Neural progenitor cell (in vitro differentiated cells): ENCODE measurements at regions not wholly inside any gene's neighbourhood (a gene's known extent, or its start where the extent isn't known, plus 50 kb on each side); places are given as distances from the start of the nearest gene placed in this dataset.

Source experiments
- DNase-seq: peaks from one replicate; pipeline ENCODE4 v3.0.0-alpha.2; 2016; ENCODE audit warnings: low spot score
- H2AFZ ChIP-seq: fragments of 200-600 bp; sonication (generic); replicated peaks from 2 replicates; pipeline ENCODE4 v1.6.1; 2016; ENCODE audit warnings: antibody characterized with exemption
- H3F3A ChIP-seq: fragments of 200-600 bp; sonication (generic); 2 replicates; pipeline ENCODE4 v1.6.1; 2016; ENCODE audit warnings: antibody characterized with exemption, low read depth
- H3K27ac ChIP-seq: fragments of 200-600 bp; sonication (generic); 2 replicates; pipeline ENCODE4 v1.5.1; 2016; ENCODE audit warnings: mild to moderate bottlenecking
- H3K27me3 ChIP-seq: fragments of 200-600 bp; sonication (generic); 2 replicates; pipeline ENCODE4 v1.6.1; 2016; ENCODE audit warnings: mild to moderate bottlenecking, moderate library complexity
- H3K36me3 ChIP-seq: fragments of 200-600 bp; sonication (generic); 2 replicates; pipeline ENCODE4 v1.5.1; 2016
- H3K4me1 ChIP-seq: fragments of 200-600 bp; sonication (generic); 2 replicates; pipeline ENCODE4 v1.6.1; 2016; ENCODE audit warnings: mixed run types
- H3K4me2 ChIP-seq: fragments of 200-600 bp; sonication (generic); 2 replicates; pipeline ENCODE4 v1.6.1; 2016
- H3K4me3 ChIP-seq: fragments of 200-600 bp; sonication (generic); 2 replicates; pipeline ENCODE4 v1.5.1; 2016
- H3K79me2 ChIP-seq: fragments of 200-600 bp; sonication (generic); 2 replicates; pipeline ENCODE4 v1.6.1; 2016; ENCODE audit warnings: low read depth
- H3K9ac ChIP-seq: fragments of 200-600 bp; sonication (generic); 2 replicates; pipeline ENCODE4 v1.6.1; 2016
- H3K9me3 ChIP-seq: fragments of 200-600 bp; sonication (generic); 2 replicates; pipeline ENCODE4 v1.5.1; 2016; ENCODE audit warnings: low read depth
- H4K20me1 ChIP-seq: fragments of 200-600 bp; sonication (generic); 2 replicates; pipeline ENCODE4 v1.6.1; 2016; ENCODE audit warnings: low read depth
- H3K27ac Mint-ChIP-seq: 3 replicates; pipeline ENCODE4 v1.8.0; 2021; ENCODE audit warnings: mixed read lengths
- H3K27me3 Mint-ChIP-seq: 2 replicates; pipeline ENCODE4 v1.8.0; 2022; ENCODE audit warnings: low read depth, mild to moderate bottlenecking, inconsistent platforms, moderate library complexity, mixed read lengths; ENCODE audit not compliant: insufficient read depth
- H3K36me3 Mint-ChIP-seq: 3 replicates; pipeline ENCODE4 v1.8.0; 2021; ENCODE audit warnings: mixed read lengths
- H3K4me1 Mint-ChIP-seq: 3 replicates; pipeline ENCODE4 v1.8.0; 2021; ENCODE audit warnings: mixed read lengths
- H3K4me3 Mint-ChIP-seq: 3 replicates; pipeline ENCODE4 v1.8.0; 2021; ENCODE audit warnings: mild to moderate bottlenecking, moderate library complexity, mixed read lengths
- H3K9me3 Mint-ChIP-seq: 3 replicates; pipeline ENCODE4 v1.8.0; 2020; ENCODE audit warnings: mixed read lengths
- CTCF ChIP-seq: fragments of 200-600 bp; sonication (generic); IDR thresholded peaks from 2 replicates; pipeline ENCODE4 v1.5.1; 2017; ENCODE audit warnings: antibody characterized with exemption, mild to moderate bottlenecking
- EZH2 ChIP-seq: fragments of 200-600 bp; sonication (generic); IDR thresholded peaks from 2 replicates; pipeline ENCODE4 v1.6.1; 2017; ENCODE audit warnings: antibody characterized with exemption, mild to moderate bottlenecking, moderate library complexity
- EZH2phosphoT487 ChIP-seq: fragments of 200-600 bp; sonication (generic); IDR thresholded peaks from 2 replicates; pipeline ENCODE4 v1.6.1; 2017; ENCODE audit warnings: antibody characterized with exemption

DNA sequence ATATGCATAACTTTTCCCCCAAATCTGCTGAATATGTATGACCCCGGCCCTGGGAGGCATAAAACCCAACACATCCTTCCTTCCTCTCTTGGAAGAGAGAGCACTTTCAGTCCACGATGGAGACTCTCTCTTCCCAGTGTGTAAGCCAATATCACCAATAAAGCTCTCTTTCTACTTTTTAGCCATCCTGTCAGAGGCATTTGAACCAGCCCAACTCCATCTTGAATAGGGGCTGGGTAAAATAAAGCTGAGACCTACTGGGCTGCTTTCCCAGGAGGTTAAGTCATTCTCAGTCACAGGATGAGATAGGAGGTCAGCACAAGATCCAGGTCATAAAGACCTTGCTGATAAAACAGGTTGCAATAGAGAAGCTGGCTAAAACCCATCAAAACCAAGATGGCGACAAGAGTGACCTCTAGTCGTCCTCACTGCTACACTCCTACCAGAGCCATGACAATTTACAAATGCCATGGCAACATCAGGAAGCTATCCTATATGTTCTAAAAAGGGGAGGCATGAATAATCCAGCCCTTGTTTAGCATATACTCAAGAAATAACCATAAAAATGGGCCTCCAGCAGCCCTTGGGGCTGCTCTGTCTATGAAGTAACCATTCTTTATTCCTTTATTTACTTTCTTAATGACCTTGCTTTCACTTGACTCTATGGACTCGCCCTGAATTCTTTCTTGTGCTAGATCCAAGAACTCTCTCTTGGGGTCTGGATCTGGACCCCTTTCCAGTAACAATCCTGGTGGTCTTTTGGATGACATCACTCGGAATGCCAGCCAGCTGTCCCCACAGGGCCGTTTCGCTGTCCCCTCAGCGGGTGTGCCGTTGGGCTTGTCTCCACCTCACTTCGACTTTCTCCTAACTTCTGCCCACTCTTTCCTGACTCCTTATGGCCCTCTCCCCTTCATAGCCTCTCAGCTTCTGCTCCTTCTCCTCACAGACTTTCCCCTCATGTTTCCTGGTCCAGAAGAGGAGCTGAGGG lies 53.4 kb upstream of the NKD1 start:
- H3K9me3 Mint-ChIP-seq: no peaks in the 10 kb centered on the region
- H3K4me1 Mint-ChIP-seq: peaks cover 22% of the 10 kb centered on the region
- peaks cover 5% of the 10 kb centered on the region for H3K27me3 Mint-ChIP-seq
- H3K4me2 ChIP-seq: no peak overlapping the region
- no peak for DNase-seq
- H3K79me2 ChIP-seq: no peaks in the 10 kb centered on the region
- peaks cover 8% of the 10 kb centered on the region for H3K4me1 ChIP-seq
- H3K27me3 ChIP-seq: no peaks in the 10 kb centered on the region
- H3K9ac ChIP-seq: no peak overlapping the region
- TF ChIP-seq CTCF (no peak), EZH2phosphoT487 (no peak), EZH2 (no peak)
- H3K27ac Mint-ChIP-seq: no peak overlapping the region
- no peak overlapping the region for H3K4me3 ChIP-seq
- H3K36me3 Mint-ChIP-seq: peaks cover 1% of the 10 kb centered on the region
- H3K36me3 ChIP-seq: no peaks in the 10 kb centered on the region
- H2AFZ ChIP-seq: no peak overlapping the region
- H4K20me1 ChIP-seq: no peaks in the 10 kb centered on the region
- H3K27ac ChIP-seq: no peak overlapping the region
- no peaks in the 10 kb centered on the region for H3F3A ChIP-seq
- no peak overlapping the region for H3K4me3 Mint-ChIP-seq
- H3K9me3 ChIP-seq: no peaks in the 10 kb centered on the region

- Histone ChIP-seq H3K9ac (no peak overlapping the region), H3K27me3 (no peaks in the 10 kb centered on the region), H4K20me1 (no peaks in the 10 kb centered on the region), H3K79me2 (no peaks in the 10 kb centered on the region), H2AFZ (no peak overlapping the region), H3F3A (no peaks in the 10 kb centered on the region), H3K4me3 (no peak overlapping the region), H3K4me2 (no peak overlapping the region), H3K27ac (no peak overlapping the region), H3K4me1 (no peaks in the 10 kb centered on the region), H3K36me3 (no peaks in the 10 kb centered on the region), H3K9me3 (no peaks in the 10 kb centered on the region)
- H3K27ac Mint-ChIP-seq: no peak overlapping the region
- H3K9me3 Mint-ChIP-seq: peaks cover 5% of the 10 kb centered on the region
- no peak for DNase-seq
- no peak for TF ChIP-seq CTCF
- peaks cover 4% of the 10 kb centered on the region for H3K4me1 Mint-ChIP-seq
- H3K27me3 Mint-ChIP-seq: peaks cover 5% of the 10 kb centered on the region
- H3K36me3 Mint-ChIP-seq: peaks cover 2% of the 10 kb centered on the region
- H3K4me3 Mint-ChIP-seq: no peak overlapping the region
Measured at GRCh38 chr16:50491516-50491915, 56.7 kb upstream of the NKD1 start.

DNA sequence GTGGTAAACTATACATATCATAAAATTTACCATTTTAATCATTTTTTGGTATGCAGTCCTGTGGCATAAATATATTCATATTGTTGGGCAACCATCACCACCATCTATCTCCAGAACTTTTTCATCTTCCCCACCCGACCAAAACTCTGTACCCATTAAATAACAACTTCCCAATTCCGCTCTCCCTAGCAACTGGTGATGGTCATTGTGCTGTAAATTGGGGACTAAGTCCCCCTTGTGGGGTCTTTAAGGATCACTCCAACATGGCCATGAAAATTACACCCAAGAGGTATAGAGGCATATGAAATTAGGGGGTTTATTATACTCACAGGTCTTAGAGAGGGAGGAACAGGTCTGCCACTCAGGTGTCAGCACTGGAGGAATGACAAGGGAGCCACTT lies 57.4 kb upstream of the NKD1 start:
- no peak overlapping the region for H3K9ac ChIP-seq
- H3K4me1 ChIP-seq: no peaks in the 10 kb centered on the region
- Mint-ChIP-seq H3K27me3 (peaks cover 5% of the 10 kb centered on the region), H3K36me3 (peaks cover 2% of the 10 kb centered on the region), H3K4me1 (peaks cover 4% of the 10 kb centered on the region), H3K27ac (no peak overlapping the region), H3K9me3 (peaks cover 7% of the 10 kb centered on the region), H3K4me3 (no peak overlapping the region)
- no peaks in the 10 kb centered on the region for H3K9me3 ChIP-seq
- no peak overlapping the region for H3K27ac ChIP-seq
- no peaks in the 10 kb centered on the region for H3F3A ChIP-seq
- TF ChIP-seq EZH2 (no peak), CTCF (no peak), EZH2phosphoT487 (no peak)
- H2AFZ ChIP-seq: no peak overlapping the region
- no peak overlapping the region for H3K4me2 ChIP-seq
- no peaks in the 10 kb centered on the region for H3K27me3 ChIP-seq
- no peak overlapping the region for H3K4me3 ChIP-seq
- H4K20me1 ChIP-seq: no peaks in the 10 kb centered on the region
- DNase-seq: no peak
- H3K36me3 ChIP-seq: no peaks in the 10 kb centered on the region
- H3K79me2 ChIP-seq: no peaks in the 10 kb centered on the region
